ENCODE measurements at regions not wholly inside any gene's neighbourhood (a gene's known extent, or its start where the extent isn't known, plus 50 kb on each side); places are given as distances from the start of the nearest gene placed in this dataset.
A peak's percentile ranks its signal among the peaks of the same experiment; 100 is the strongest.

GRCh38 chr14:65179918-65180724 is 77.8 kb upstream of the MAX start:
- TF ChIP-seq EZH2phosphoT487 (conservative IDR thresholded peaks at IDR 0.05; ENCODE audit: low read length) (no peak), CTCF (IDR thresholded peaks at IDR 0.05; ENCODE audit: insufficient read depth, low read length, poor library complexity, severe bottlenecking) (no peak)
- no peaks in the 10 kb centered on the region for H3K79me2 ChIP-seq (ENCODE audit: insufficient read depth, low read length)
- peak overlapping the region; percentile 55 for H2AFZ ChIP-seq (ENCODE audit: low read depth, low read length, severe bottlenecking)
- H3K9me2 ChIP-seq (replicated peaks; ENCODE audit: insufficient read depth, low read length), result no peaks in the 10 kb centered on the region
- no peaks in the 10 kb centered on the region for H3K27me3 ChIP-seq (ENCODE audit: low read length)
- H3K36me3 ChIP-seq (ENCODE audit: low read length), result peaks cover 8% of the 10 kb centered on the region; the same call in 1 of the 2 replicates
- H3K27ac ChIP-seq (ENCODE audit: low read depth, low read length), result peak overlapping the region; percentile 72
- H3K9me3 ChIP-seq (ENCODE audit: insufficient read depth, low read length), result peaks cover 15% of the 10 kb centered on the region
- H3K9ac ChIP-seq (ENCODE audit: low read length), result peak overlapping the region; percentile 28; the same call in 1 of the 2 replicates
- H3K4me2 ChIP-seq (ENCODE audit: low read depth, low read length, poor library complexity, severe bottlenecking), result peak overlapping the region; percentile 45
- H3F3A ChIP-seq (ENCODE audit: insufficient read depth), result no peaks in the 10 kb centered on the region
- H3K4me3 ChIP-seq (ENCODE audit: insufficient read depth, low read length, poor library complexity, severe bottlenecking), result no peak overlapping the region
- no peaks in the 10 kb centered on the region for H4K20me1 ChIP-seq (ENCODE audit: low read depth, low read length)

- no peaks in the 10 kb centered on the region for H3F3A ChIP-seq (ENCODE audit: insufficient read depth)
- H3K4me3 ChIP-seq (ENCODE audit: insufficient read depth, low read length, poor library complexity, severe bottlenecking), result no peak overlapping the region
- peak overlapping the region; percentile 72 for H3K27ac ChIP-seq (ENCODE audit: low read depth, low read length)
- H3K4me2 ChIP-seq (ENCODE audit: low read depth, low read length, poor library complexity, severe bottlenecking), result peak overlapping the region; percentile 45
- TF ChIP-seq CTCF (IDR thresholded peaks at IDR 0.05; ENCODE audit: insufficient read depth, low read length, poor library complexity, severe bottlenecking) (no peak), EZH2phosphoT487 (conservative IDR thresholded peaks at IDR 0.05; ENCODE audit: low read length) (no peak)
- H3K36me3 ChIP-seq (ENCODE audit: low read length), result peaks cover 8% of the 10 kb centered on the region; the same call in 1 of the 2 replicates
- H3K9me2 ChIP-seq (replicated peaks; ENCODE audit: insufficient read depth, low read length), result no peaks in the 10 kb centered on the region
- H3K79me2 ChIP-seq (ENCODE audit: insufficient read depth, low read length), result no peaks in the 10 kb centered on the region
- H4K20me1 ChIP-seq (ENCODE audit: low read depth, low read length), result no peaks in the 10 kb centered on the region
- H3K9me3 ChIP-seq (ENCODE audit: insufficient read depth, low read length), result peaks cover 15% of the 10 kb centered on the region
- no peaks in the 10 kb centered on the region for H3K27me3 ChIP-seq (ENCODE audit: low read length)
- H3K9ac ChIP-seq (ENCODE audit: low read length), result peak overlapping the region; percentile 28; the same call in 1 of the 2 replicates
- H2AFZ ChIP-seq (ENCODE audit: low read depth, low read length, severe bottlenecking), result peak overlapping the region; percentile 55
Observed at GRCh38 chr14:65180725-65181025, 78.4 kb upstream of the MAX start.

GRCh38 chr14:65184032-65184764 is 81.9 kb upstream of the MAX start:
- Histone ChIP-seq H3K4me2 (ENCODE audit: low read depth, low read length, poor library complexity, severe bottlenecking) (no peak overlapping the region), H3K4me3 (ENCODE audit: insufficient read depth, low read length, poor library complexity, severe bottlenecking) (no peak overlapping the region), H3K27ac (ENCODE audit: low read depth, low read length) (no peak overlapping the region), H4K20me1 (ENCODE audit: low read depth, low read length) (no peaks in the 10 kb centered on the region), H2AFZ (ENCODE audit: low read depth, low read length, severe bottlenecking) (no peak overlapping the region), H3K27me3 (ENCODE audit: low read length) (no peaks in the 10 kb centered on the region), H3K79me2 (ENCODE audit: insufficient read depth, low read length) (no peaks in the 10 kb centered on the region), H3F3A (ENCODE audit: insufficient read depth) (no peaks in the 10 kb centered on the region), H3K36me3 (ENCODE audit: low read length) (peaks cover 8% of the 10 kb centered on the region; the same call in 1 of the 2 replicates), H3K9me2 (replicated peaks; ENCODE audit: insufficient read depth, low read length) (no peaks in the 10 kb centered on the region), H3K9ac (ENCODE audit: low read length) (no peak overlapping the region), H3K9me3 (ENCODE audit: insufficient read depth, low read length) (peaks cover 15% of the 10 kb centered on the region)
- TF ChIP-seq EZH2phosphoT487 (conservative IDR thresholded peaks at IDR 0.05; ENCODE audit: low read length), result no peak
- TF ChIP-seq CTCF (IDR thresholded peaks at IDR 0.05; ENCODE audit: insufficient read depth, low read length, poor library complexity, severe bottlenecking), result no peak

Measured in SU-DHL-6 (cell line).